LoVo (cell line): ENCODE measurements at regions not wholly inside any gene's neighbourhood (a gene's known extent, or its start where the extent isn't known, plus 50 kb on each side); places are given as distances from the start of the nearest gene placed in this dataset.

ENCODE experiments used
- DNase-seq: peaks from one replicate; pipeline ENCODE4 v3.0.0-alpha.2; 2016; ENCODE audit warnings: low spot score

DNA sequence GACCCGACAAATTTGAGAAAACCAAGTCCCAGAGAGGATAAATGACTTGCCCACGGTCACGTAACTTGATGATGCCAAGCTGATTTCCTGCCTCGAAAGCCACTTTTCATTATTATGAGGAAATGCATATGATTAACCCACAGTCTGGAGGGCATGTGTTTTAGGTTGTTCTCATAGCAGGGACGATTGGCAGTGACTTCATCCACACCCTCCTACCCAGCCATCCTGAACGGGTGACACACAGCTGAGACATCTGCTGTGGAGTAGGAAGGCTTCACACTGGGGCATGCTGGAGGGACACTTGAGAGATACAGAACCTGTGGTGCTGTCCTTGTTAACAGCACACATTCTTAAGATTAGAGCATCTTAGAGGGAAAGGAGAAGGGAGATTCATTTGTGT lies 65.4 kb upstream of the WDFY2 start:
- no peak for DNase-seq

DNA sequence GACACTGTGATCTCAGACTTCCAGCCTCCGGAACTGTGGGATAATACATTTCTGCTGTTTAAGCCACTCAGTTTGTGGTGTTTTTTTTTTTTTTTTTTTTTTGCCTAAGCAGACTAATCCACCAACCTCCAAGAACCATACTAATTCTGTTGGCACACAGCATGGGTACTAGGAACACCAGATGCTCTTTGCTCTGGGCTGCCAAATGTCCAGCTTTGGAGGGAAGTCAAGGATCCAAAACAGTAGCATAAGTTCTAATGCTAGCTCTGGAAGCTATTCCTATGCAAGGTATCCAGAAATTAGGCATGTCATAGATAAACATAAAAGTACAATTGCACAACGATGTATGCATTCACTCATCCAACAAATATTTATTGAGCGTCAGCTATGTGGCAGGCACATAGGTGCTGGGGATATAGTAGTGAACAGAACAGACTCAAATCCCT lies 64.5 kb upstream of the WDFY2 start:
- no peak for DNase-seq

DNA sequence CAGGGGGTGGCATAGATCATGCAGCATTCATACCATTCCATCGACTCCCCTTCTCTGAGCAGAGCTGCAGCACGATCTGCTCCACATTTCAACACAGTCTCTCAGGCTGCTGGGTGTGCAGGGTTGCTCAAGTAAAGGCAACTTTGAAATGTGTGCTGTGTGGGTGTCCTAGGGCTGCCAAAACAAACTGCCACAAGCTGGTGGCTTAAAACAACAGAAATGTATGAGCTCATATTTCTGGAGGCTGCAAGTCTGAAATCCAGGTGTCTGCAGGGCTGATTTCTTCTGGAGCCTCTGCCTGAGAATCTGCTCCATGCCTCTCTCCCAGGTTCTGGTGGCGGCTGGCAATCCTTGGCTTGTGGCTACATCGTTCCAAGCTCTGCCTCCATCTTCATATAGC lies 63.7 kb upstream of the WDFY2 start:
- no peak for DNase-seq

GRCh38 chr13:51523082-51523518 lies 61.2 kb upstream of the WDFY2 start:
- no peak for DNase-seq

- DNase-seq: peak; percentile 26
These were observed 60.0 kb upstream of the WDFY2 start for GRCh38 chr13:51524312-51524711.

DNA sequence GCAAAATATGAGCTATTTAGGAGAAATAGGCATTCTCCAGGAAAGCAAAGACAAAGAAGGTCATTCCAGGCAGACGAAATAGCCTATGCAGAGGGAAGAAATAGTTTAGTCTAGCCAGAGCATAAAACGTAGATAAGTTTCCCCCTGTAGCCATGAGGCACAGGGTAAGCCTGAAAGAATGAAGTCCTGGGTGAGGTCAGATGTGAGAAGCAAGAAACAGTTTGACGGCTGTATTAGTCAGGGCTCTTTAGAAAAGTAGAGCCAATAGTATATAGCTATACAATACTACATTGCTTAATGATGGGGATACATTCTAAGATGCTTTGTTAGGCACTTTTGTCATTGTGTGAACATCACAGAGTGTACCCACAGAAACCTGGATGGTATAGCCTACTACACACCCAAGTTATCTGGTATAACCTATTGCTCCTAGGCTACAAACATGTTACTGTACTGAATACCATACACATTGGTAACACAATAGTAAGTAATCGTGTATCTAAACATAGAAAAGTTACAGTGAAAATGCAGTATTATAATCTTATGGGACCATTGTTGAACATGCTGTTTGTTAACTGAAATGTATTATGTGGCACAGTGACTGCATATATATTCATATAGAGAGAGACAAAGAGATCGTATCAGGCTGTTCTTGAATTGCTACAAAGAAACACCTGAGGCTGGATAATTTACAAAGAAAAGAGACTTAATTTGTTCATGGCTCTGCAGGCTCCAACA lies 59.3 kb upstream of the WDFY2 start:
- DNase-seq: no peak

- DNase-seq: no peak
These were observed 58.6 kb upstream of the WDFY2 start for GRCh38 chr13:51525567-51526167.

- no peak for DNase-seq
These were observed 58.1 kb upstream of the WDFY2 start for GRCh38 chr13:51526202-51526601.

GRCh38 chr13:51532736-51533197 lies 51.5 kb upstream of the WDFY2 start:
- DNase-seq: no peak

GRCh38 chr13:51534041-51534817 lies 50.0 kb upstream of the WDFY2 start:
- no peak for DNase-seq
